Gastroesophageal sphincter (tissue), 3 donors: ENCODE measurements at regions not wholly inside any gene's neighbourhood (a gene's known extent, or its start where the extent isn't known, plus 50 kb on each side); places are given as distances from the start of the nearest gene placed in this dataset.

Experiments
- POLR2AphosphoS5 ChIP-seq: sonication (generic); formaldehyde crosslinking; IDR thresholded peaks from one replicate; pipeline ENCODE4 v1.6.1; 2017; ENCODE audit warnings: antibody characterized with exemption
- TF ChIP-seq, protein P1 (sequence below), 4 experiments: fragments of 200-600 bp in 2 of 4; fragments of 450-650 bp in 2 of 4; sonication (generic) in 1 of 4; IDR thresholded peaks; one replicate each; pipeline ENCODE4 v1.5.1; 2017 to 2019; ENCODE audit warnings: antibody characterized with exemption in 4 of 4, mild to moderate bottlenecking in 2 of 4, moderate library complexity in 2 of 4

GRCh38 chrY:19098349-19098748 lies 324.8 kb upstream of the HSFY2 start:
- TF ChIP-seq, protein P1, sequence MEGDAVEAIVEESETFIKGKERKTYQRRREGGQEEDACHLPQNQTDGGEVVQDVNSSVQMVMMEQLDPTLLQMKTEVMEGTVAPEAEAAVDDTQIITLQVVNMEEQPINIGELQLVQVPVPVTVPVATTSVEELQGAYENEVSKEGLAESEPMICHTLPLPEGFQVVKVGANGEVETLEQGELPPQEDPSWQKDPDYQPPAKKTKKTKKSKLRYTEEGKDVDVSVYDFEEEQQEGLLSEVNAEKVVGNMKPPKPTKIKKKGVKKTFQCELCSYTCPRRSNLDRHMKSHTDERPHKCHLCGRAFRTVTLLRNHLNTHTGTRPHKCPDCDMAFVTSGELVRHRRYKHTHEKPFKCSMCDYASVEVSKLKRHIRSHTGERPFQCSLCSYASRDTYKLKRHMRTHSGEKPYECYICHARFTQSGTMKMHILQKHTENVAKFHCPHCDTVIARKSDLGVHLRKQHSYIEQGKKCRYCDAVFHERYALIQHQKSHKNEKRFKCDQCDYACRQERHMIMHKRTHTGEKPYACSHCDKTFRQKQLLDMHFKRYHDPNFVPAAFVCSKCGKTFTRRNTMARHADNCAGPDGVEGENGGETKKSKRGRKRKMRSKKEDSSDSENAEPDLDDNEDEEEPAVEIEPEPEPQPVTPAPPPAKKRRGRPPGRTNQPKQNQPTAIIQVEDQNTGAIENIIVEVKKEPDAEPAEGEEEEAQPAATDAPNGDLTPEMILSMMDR (IDR thresholded peaks at IDR 0.05), result no peak
- TF ChIP-seq POLR2AphosphoS5, result no peak
